Stomach (tissue), 4 donors: ENCODE measurements at regions not wholly inside any gene's neighbourhood (a gene's known extent, or its start where the extent isn't known, plus 50 kb on each side); places are given as distances from the start of the nearest gene placed in this dataset.

Experiments used
- CTCF ChIP-seq, 7 experiments: fragments of 450-650 bp in 4 of 7; fragments of 200-600 bp in 3 of 7; sonication (generic) in 3 of 7; IDR thresholded peaks; one replicate each; pipeline ENCODE4 v1.5.1; 2016 to 2019; ENCODE audit warnings: antibody characterized with exemption in 7 of 7, control low read depth in 2 of 7, mild to moderate bottlenecking in 1 of 7
- EP300 ChIP-seq: sonication (generic); formaldehyde crosslinking; IDR thresholded peaks from one replicate; pipeline ENCODE4 v1.6.1; 2017; ENCODE audit warnings: antibody characterized with exemption
- POLR2AphosphoS5 ChIP-seq, 3 donors: sonication (generic); formaldehyde crosslinking; IDR thresholded peaks; one replicate each; pipeline ENCODE4 v1.6.1; 2016; ENCODE audit warnings: antibody characterized with exemption in 3 of 3

GRCh38 chr10:64952042-64952441, 1430.8 kb downstream of the REEP3 start:
- TF ChIP-seq CTCF (IDR thresholded peaks at IDR 0.05) (no peak), POLR2AphosphoS5 (IDR thresholded peaks at IDR 0.05) (no peak), EP300 (no peak)
